Loucy (cell line): ENCODE measurements at regions not wholly inside any gene's neighbourhood (a gene's known extent, or its start where the extent isn't known, plus 50 kb on each side); places are given as distances from the start of the nearest gene placed in this dataset.

Experiments used
- H2AFZ ChIP-seq: fragments of 200-600 bp; sonication (generic); 2 replicates; pipeline ENCODE4 v1.6.0; 2016; ENCODE audit warnings: antibody characterized with exemption, mild to moderate bottlenecking, low read length, moderate library complexity
- H3F3A ChIP-seq: fragments of 200-600 bp; 2 replicates; pipeline ENCODE4 v1.6.0; 2016; ENCODE audit warnings: antibody characterized with exemption, low read depth, mild to moderate bottlenecking
- H3K27me3 ChIP-seq: fragments of 200-600 bp; sonication (generic); 2 replicates; pipeline ENCODE4 v1.6.1; 2014; ENCODE audit warnings: low read length, mild to moderate bottlenecking; ENCODE audit not compliant: insufficient read depth, poor library complexity, severe bottlenecking
- H3K36me3 ChIP-seq: fragments of 200-600 bp; sonication (generic); 2 replicates; pipeline ENCODE4 v1.6.1; 2016; ENCODE audit warnings: low read length; ENCODE audit not compliant: insufficient read depth
- H3K4me1 ChIP-seq: fragments of 200-600 bp; sonication (generic); 2 replicates; pipeline ENCODE4 v1.5.1; 2014; ENCODE audit warnings: low read length, mild to moderate bottlenecking; ENCODE audit not compliant: insufficient read depth, poor library complexity, severe bottlenecking
- H3K4me2 ChIP-seq: fragments of 200-600 bp; sonication (generic); 2 replicates; pipeline ENCODE4 v1.6.0; 2014; ENCODE audit warnings: antibody characterized with exemption, low read length, low read depth, mild to moderate bottlenecking; ENCODE audit not compliant: poor library complexity, severe bottlenecking
- H3K4me3 ChIP-seq: fragments of 200-600 bp; sonication (generic); 2 replicates; pipeline ENCODE4 v1.5.1; 2014; ENCODE audit warnings: low read length, mild to moderate bottlenecking, mixed read lengths; ENCODE audit not compliant: poor library complexity, severe bottlenecking
- H3K79me2 ChIP-seq: fragments of 200-600 bp; sonication (generic); 2 replicates; pipeline ENCODE4 v1.6.1; 2014; ENCODE audit warnings: low read length; ENCODE audit not compliant: insufficient read depth
- H3K9ac ChIP-seq: fragments of 200-600 bp; sonication (generic); 2 replicates; pipeline ENCODE4 v1.6.0; 2014; ENCODE audit warnings: mild to moderate bottlenecking, low read depth, low read length, moderate library complexity; ENCODE audit not compliant: poor library complexity, severe bottlenecking
- H3K9me2 ChIP-seq: fragments of 200-600 bp; sonication (generic); replicated peaks from 2 replicates; pipeline ENCODE4 v1.6.1; 2016; ENCODE audit warnings: low read depth, low read length, mixed read lengths
- H3K9me3 ChIP-seq: fragments of 200-600 bp; sonication (generic); 2 replicates; pipeline ENCODE4 v1.6.1; 2014; ENCODE audit warnings: mild to moderate bottlenecking, antibody characterized with exemption, low read length, low read depth; ENCODE audit not compliant: insufficient read depth
- H4K20me1 ChIP-seq: fragments of 200-600 bp; sonication (generic); 2 replicates; pipeline ENCODE4 v1.6.0; 2014; ENCODE audit warnings: antibody characterized with exemption, low read length, mild to moderate bottlenecking; ENCODE audit not compliant: insufficient read depth, poor library complexity, severe bottlenecking
- CTCF ChIP-seq: fragments of 200-600 bp; sonication (generic); conservative IDR thresholded peaks from 2 replicates; pipeline ENCODE4 v1.5.1; 2014; ENCODE audit warnings: mild to moderate bottlenecking, antibody characterized with exemption, low read length
- EZH2phosphoT487 ChIP-seq: fragments of 200-600 bp; IDR thresholded peaks from 2 replicates; pipeline ENCODE4 v1.6.1; 2018; ENCODE audit warnings: antibody characterized with exemption, mild to moderate bottlenecking, moderate library complexity, borderline replicate concordance

GRCh38 chr5:14019768-14020290 lies 75.3 kb upstream of the DNAH5 start:
- Histone ChIP-seq H3K4me1 (no peaks in the 10 kb centered on the region), H3K4me3 (no peak overlapping the region), H3K9me2 (no peaks in the 10 kb centered on the region), H3K9me3 (no peaks in the 10 kb centered on the region), H2AFZ (no peak overlapping the region), H3K4me2 (no peak overlapping the region), H3F3A (no peaks in the 10 kb centered on the region), H3K27me3 (no peaks in the 10 kb centered on the region), H4K20me1 (no peaks in the 10 kb centered on the region), H3K9ac (no peak overlapping the region), H3K79me2 (no peaks in the 10 kb centered on the region), H3K36me3 (no peaks in the 10 kb centered on the region)
- no peak for TF ChIP-seq CTCF

DNA sequence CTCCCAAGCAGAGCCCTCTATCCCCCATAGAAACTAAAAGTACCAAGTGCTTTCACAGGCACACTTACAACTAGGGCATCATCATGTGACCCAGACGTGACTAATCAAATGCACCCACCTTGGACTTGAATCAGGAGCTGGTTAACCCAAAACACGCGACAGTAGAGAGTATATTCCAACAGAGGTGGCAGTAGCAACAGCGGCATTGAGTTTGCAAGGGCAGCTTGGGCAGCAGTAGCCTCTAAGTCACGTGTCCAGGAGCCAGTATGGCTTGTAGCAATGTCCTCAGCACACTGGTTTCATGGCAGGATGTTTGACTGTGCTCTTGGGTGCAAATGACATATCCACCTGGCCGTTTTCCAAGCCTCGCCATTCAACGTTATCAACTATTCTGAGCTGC lies 73.4 kb upstream of the DNAH5 start:
- no peak overlapping the region for H2AFZ ChIP-seq
- H4K20me1 ChIP-seq: no peaks in the 10 kb centered on the region

DNA sequence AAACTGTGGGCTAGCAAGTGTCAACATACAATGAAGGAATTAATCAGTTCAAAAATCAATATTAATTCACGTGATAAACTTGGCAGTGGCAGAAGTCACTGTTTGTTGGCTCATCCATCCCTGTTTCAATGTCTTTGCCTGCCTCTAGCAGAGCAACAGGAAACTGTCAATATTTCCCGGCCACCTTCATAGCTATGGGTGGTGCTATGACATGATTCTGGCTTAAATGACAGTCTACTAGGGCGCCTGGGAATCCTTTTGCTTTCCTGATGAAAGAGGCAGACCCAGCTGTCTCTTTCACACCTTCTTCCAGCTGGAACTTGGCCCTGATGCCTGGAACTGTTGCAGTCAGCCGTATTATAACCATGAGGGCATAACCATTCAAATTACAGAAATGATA lies 72.1 kb upstream of the DNAH5 start:
- no peak overlapping the region for H3K4me2 ChIP-seq
- H2AFZ ChIP-seq: no peak overlapping the region
- no peaks in the 10 kb centered on the region for H3K27me3 ChIP-seq
- H4K20me1 ChIP-seq: no peaks in the 10 kb centered on the region
- H3K9me3 ChIP-seq: no peaks in the 10 kb centered on the region
- TF ChIP-seq CTCF (no peak), EZH2phosphoT487 (no peak)
- H3F3A ChIP-seq: no peaks in the 10 kb centered on the region
- no peaks in the 10 kb centered on the region for H3K79me2 ChIP-seq
- H3K9ac ChIP-seq: no peak overlapping the region
- no peak overlapping the region for H3K4me3 ChIP-seq
- H3K36me3 ChIP-seq: no peaks in the 10 kb centered on the region
- H3K9me2 ChIP-seq: no peaks in the 10 kb centered on the region
- no peaks in the 10 kb centered on the region for H3K4me1 ChIP-seq

More for the DNA sequence above, 73.4 kb upstream of the DNAH5 start:
- no peaks in the 10 kb centered on the region for H3K27me3 ChIP-seq
- no peaks in the 10 kb centered on the region for H3K79me2 ChIP-seq
- no peaks in the 10 kb centered on the region for H3K4me1 ChIP-seq
- H3K9me3 ChIP-seq: no peaks in the 10 kb centered on the region
- TF ChIP-seq EZH2phosphoT487 (no peak), CTCF (no peak)
- H3K9ac ChIP-seq: no peak overlapping the region
- H3K36me3 ChIP-seq: no peaks in the 10 kb centered on the region
- no peaks in the 10 kb centered on the region for H3F3A ChIP-seq
- no peak overlapping the region for H3K4me3 ChIP-seq
- H3K4me2 ChIP-seq: no peak overlapping the region
- H3K9me2 ChIP-seq: no peaks in the 10 kb centered on the region
